NCI-H1417 (cell line): ENCODE measurements at regions not wholly inside any gene's neighbourhood (a gene's known extent, or its start where the extent isn't known, plus 50 kb on each side); places are given as distances from the start of the nearest gene placed in this dataset.
"Not testable (repeated sequence)": the region's sequence is repeated elsewhere in the genome, so short reads cannot be mapped to it uniquely, and the experiment has no call there.

Experiments used
- DNase-seq, 3 experiments: peaks; one replicate each; lab custom pipeline; 2025; lab: John Stamatoyannopoulos, UW

DNA sequence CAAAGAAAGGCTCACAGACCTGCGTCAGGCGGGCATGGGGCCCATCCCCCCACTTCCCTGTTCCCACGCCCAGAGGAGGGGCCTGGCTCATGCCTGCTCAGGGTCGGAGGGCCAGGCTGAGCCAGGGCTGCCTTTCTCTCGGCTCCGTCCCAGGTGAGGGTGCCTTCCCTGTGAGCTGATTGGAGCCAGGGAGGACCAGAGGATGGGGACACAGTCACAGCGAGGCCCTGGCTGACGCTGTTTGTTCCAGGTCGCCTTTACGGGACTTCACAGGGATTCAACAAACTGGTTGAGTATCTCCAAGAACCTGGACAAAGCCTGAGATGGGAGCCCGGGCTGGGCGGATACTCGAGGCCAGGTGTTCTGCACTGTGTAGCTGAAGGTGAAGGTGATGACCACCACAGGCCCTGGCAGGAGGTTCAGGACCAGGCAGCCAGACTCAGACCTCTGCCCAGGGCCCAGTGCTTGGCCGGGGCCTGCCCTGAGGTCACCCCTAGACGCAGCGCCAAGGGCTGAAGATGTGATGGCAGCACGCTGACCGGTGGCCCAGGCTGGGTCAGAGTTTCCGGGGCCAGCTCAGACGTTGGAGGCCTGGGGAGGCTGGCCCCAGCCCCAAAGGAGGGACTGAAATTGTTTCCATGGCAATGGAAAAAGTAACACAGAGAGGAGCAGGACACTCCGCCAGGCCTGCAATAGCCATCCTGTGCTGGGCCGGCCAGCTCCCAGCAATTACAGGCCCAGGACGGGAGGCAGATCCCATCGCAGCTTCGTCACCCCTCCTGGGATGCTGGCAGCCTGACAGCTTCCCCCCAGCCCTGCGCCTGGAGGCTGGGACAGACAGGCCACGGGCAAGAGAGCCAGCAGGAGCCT is 65.3 kb upstream of the ADAMTS2 start:
- no peak for DNase-seq

DNA sequence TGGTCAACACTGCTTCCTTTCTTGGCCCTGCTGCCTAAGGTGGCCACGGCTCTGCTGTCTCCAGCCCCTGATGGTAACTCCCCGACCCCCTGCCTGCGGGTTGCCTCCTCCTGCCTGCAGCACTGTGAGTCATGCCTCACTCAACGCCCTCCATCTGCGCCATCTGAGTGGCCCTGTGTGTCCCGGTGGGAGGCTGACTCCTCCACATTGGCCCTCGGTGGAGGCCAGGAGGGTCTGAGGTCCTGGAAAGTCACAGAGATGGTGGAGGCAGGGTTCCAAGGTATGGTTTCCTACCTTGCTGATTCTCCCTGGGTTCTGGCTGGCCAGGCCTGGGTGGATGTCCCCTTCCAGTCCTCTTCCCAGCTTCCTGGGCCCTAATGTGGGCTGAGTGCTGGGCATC is 64.5 kb upstream of the ADAMTS2 start:
- DNase-seq, result no peak

DNA sequence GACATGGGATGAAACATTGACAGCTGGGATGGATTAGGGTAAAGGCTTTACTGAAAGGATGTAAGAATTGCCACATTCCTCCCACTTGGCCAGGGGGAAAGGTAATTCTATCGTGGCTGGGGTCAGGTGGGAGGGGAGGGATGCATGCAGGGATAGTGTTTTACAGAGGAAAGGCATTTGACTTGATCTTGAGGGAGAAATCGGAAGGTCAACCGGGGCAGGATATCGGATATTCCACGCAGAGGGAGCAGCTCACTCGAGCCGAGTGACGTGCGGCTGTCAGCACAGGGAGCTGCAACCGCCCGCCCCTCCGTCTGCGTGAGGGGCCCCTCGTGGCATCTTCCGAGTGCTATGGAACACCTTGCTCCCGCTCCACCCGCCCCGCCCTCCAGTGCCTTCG is 63.4 kb upstream of the ADAMTS2 start:
- DNase-seq, result no peak

DNA sequence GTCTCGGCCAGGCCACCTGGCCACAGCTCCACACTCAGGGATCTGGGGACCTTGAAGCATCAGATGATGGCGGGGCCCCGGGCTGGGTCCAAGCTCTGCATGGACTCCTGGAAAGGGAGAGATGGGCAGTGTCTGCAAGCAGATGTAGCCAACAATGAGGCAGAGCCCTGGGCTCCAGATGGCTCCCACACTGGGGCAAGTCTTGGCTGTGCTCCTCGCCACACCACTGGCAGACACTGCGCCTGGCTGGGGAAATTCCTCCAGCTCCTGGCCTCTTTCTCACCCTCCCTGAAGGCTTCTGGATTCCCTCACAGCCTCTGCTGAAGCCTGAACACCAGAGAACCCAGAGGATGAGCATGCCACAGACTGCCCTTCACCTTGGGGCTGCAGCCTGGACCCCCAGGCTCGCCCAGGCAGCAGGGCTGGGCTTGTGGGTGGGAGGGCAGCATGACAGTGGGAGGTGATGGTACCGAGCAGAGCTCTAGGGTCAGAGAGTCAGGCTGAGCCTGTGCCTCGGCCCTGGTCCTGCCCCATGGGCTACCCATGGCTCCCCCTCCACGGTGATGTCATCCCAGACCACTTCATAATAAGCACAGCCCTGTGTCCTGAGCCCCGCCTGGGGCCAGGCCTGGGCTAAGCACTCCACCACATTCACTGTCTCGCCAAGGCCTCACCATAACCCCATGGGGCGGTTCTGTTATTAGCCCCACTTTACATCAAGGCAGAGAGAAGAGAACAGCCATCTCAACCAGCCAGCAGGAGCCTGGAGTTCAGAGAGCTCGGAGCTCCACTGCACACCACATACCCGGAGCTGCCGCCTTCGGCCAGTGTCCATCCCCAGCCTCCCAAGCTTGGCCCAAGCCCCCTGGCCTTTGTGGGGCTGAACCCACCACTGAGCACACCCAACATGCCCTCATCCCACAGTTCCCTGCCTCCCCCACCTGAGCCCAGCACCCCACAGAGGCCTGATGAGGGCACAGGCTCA is 62.2 kb upstream of the ADAMTS2 start:
- DNase-seq, result no peak

DNA sequence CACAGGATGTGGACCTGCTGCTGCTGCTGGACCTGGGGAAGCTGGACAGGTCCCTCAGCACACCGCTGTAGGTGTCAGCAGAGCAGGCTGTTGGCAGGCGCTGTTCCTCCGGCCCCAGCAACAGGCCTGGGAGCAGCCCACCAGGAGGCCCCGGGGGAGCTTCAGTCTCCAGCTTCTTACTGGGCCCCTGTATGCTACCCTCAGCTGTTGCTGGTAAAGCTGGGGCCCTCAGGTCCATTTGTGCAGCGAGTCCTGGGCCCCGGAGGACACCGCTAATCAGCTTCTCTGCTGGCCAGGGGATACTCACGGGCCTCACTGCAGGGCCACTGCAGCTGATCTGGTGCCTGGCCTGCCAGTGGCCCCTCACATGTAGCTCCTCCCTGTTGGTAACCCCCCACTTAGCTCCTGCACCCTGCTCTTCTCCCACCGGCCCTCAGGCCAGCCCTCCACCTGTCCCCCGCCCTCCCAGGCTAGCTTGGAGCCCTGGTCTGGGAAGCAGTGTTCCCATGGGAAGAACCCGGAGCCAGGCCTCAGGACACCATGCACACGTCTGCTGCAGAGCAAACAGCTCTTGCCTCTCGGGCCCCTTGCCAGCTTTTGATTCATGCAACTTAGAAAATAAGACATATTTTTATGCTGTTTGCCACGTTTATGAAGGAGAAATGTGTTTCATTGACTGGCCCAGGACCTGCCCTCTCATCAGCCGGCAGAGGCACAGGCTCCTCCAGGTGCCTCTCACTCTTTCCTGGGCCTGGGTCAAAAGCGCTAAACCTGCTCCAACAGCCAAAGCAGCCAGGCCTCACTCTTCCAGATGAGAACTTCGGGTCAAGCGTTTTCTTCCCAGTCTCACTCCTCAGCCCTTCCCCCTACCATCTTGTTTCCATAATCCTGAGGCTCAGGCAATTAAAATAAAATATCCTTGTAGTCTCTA is 61.0 kb upstream of the ADAMTS2 start:
- no peak for DNase-seq

DNA sequence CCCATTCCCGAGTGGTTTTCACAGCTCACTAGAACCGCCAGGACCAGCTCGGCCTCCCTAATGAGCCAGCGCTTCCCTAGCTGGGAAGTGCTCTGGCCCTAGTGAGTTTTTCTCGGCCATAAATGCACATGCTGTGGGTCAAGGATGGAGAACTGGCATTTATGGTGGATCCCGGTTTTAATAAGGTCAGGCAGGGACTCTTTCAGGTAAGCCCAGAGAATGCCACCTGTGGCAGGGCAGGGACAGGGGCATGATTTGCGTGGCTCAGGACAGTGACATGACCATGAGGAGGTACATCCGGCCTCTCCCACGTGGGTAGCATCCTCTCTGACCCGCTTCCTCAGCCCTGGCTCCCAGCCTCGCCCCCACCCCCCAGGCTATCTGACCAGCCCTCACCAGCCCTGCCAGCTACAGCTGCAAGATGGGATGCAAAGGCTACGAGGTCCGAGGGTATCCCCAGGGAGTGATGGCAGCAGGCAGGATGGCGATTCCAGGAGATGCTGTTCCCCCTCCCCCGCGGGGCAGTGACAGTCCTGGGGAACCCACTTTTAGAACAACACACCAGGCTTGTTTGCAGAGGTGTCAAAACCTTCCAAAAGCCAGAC is 60.3 kb upstream of the ADAMTS2 start:
- no peak for DNase-seq

DNA sequence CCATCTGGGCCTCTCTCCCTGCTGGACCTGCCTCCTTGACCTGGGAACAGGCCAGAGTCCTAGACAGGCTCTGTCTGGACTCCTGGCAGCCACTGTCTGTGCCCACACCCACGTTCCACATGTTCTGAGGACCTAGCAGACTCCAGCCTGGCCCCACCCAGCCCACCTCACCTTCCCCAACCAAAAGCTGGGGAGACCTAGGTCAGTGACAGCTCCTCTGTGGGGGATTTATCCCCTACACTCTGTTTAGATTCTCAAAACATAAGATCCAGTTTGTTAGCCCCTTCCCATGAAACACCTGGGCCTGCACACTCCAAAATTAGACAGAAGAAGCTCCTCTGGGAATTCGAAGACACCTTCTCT is 59.8 kb upstream of the ADAMTS2 start:
- no peak for DNase-seq

DNA sequence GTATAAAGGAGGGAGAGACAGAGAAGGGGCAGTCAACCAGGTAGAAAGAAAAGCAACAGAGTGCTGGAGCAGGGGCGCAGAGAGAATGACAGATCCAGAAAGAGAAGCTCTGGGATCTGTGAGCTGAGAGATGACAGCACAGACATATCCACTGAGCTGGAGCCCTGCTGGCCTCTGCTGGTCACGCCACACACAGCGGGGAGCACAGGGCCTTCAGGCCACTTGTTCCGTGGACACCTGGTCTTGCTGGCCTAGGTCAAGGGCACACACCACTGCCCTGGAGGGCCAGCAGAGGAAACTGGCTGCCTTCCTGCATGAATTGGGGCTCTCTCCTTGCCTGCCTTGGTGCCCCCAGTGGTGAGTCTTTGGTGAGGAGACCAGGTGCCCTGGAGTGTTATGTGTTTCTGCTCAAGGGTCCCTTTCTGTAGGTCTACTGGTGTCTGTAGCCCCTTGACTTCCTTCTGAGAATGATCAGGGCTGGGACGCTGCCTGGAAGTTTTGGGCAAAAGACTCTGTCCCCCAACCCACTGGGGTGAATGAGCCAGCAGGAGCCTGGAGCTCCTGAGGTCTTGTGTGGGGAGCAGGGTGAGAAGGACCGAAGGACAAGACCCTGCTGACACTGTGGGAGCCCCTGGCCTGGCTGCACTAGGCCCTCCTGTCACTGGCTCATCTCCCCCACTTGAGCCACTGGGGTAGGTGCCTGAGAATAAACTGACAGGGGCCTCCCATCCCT is 59.2 kb upstream of the ADAMTS2 start:
- DNase-seq, result peak in 1 of 3 experiments; percentile 2

DNA sequence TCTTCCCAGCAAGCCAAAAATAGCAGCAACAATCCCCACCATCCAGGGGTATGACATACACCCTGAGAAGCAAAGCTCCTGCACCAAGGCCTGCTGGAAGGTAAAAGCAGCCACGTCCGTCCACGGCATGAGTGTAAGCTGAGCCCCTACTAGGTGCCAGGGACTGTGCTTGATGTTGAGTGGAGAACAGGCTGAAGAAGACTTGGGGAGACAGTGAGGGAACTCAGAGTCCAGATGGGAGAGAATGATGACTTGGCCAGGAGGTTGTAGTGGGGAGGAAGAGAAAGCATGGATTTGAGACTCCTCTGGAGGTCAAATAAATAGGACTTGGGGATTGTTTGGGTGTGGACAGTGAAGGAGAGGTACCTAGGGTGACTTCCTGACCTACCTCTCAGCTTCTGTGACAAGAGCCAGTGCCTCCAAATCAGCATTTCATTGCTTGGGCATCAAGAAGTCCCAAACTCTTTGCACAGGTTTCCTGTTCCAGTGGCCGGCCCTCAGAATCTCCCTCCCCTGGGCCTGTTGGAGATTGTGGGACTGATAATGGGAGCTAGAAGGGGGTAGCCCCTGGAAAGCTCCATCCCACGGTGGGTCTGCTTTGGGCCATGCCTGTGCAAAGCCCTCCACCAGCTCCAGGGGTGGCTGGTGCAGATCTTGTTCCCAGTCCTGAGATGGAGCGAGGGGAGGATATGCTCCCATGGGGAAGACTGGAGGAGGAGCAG is 58.3 kb upstream of the ADAMTS2 start:
- no peak for DNase-seq

DNA sequence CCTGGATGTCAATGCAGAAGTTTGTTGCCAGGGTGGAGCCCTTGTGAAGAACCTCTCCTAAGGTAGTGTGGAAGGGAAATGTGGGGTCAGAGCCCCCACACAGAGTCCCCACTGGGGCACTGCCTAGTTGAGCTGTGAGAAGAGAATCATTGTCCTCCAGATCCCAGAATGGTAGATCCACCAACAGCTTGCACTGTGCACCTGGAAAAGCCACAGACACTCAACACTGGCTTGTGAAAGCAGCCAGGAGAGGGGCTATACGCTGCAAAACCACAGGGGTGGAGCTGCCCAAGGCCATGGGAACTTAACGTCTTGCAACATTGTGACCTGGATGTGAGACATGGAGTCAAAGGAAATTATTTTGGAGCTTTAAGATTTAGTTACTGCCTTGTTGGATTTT is 55.2 kb upstream of the ADAMTS2 start:
- DNase-seq, result not testable (repeated sequence)

DNA sequence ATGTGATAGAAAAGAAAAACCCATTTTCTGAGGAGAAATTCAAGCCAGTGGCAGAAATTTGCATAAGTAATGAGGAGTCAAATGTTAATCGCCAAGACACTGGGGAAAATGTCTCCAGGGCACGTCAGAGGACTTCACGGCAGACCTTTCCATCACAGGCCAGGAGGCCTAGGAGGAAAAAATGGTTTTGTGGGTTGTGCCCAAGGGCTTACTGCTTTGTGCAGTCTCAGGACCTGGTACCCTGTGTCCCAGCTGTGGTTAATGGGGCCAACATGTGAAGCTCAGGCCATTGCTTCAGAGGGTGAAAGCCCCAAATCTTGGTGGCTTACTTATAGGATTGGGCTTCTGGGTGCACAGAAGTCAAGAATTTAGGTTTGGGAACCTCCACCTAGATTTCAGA is 54.8 kb upstream of the ADAMTS2 start:
- no peak for DNase-seq

DNA sequence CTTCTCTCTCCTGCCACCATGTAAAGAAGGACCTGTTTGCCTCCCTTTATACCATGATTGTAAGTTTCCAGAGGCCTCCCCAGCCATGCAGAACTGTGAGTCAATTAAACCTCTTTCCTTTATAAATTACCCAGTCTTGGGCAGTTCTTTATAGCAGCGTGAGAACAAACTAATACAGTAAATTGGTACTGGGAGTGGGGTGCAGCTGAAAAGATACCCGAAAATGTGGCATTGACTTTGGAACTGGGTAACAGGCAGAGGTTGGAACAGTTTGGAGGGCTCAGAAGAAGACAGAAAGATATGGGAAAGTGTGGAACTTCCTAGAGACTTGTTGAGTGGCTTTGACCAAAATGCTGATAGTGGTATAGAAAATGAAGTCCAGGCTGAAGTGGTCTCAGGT is 54.1 kb upstream of the ADAMTS2 start:
- DNase-seq, result not testable (repeated sequence)

DNA sequence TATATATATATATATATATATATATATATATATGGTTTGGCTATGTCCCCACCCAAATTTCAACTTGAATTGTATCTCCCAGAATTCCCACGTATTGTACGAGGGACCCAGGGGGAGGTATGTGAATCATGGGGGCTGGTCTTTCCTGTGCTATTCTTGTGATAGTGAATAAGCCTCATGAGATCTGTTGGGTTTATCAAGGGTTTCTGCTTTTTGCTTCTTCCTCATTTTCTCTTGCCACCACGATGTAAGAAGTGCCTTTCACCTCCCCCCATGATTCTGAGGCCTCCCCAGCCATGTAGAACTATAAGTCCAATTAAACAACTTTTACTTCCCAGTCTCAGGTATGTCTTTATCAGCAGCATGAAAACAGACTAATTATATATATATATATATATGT is 52.3 kb upstream of the ADAMTS2 start:
- no peak for DNase-seq
